ENCODE measurements at regions not wholly inside any gene's neighbourhood (a gene's known extent, or its start where the extent isn't known, plus 50 kb on each side); places are given as distances from the start of the nearest gene placed in this dataset.

- Mint-ChIP-seq H3K27ac (no peak overlapping the region), H3K36me3 (no peaks in the 10 kb centered on the region), H3K27me3 (peaks cover 2% of the 10 kb centered on the region), H3K9me3 (peaks cover 0 to under 1% (median 0%) of the 10 kb centered on the region in 3 donors), H3K4me1 (no peaks in the 10 kb centered on the region), H3K4me3 (no peak overlapping the region)
Measured at GRCh38 chr2:145095641-145096435, 575.9 kb upstream of the ZEB2 start.

DNA sequence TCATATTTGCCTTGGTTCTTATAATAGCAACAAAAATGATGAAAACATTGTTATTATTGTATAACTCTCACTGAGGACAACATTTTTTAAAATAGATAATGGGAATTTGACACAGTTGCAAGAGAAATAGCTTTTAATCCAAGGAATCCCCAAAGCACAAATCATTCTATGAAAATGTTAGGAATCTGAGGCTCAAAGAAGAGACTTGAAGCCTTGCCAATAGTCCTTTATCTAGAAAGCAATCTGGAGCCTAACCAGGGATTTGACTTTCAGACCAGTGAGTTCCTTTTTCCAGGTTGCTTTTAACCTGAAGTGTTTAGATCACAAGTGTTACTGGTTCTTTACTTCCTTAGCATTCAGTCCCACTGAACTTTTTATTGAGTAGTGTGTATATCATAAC is 574.5 kb upstream of the ZEB2 start:
- Mint-ChIP-seq H3K9me3 (peaks cover 0 to 5% (median 5%) of the 10 kb centered on the region in 3 donors), H3K27me3 (no peaks in the 10 kb centered on the region), H3K27ac (no peak overlapping the region), H3K36me3 (no peaks in the 10 kb centered on the region), H3K4me1 (no peaks in the 10 kb centered on the region), H3K4me3 (no peak overlapping the region)

- Mint-ChIP-seq H3K4me1 (no peaks in the 10 kb centered on the region), H3K36me3 (no peaks in the 10 kb centered on the region), H3K27me3 (no peaks in the 10 kb centered on the region), H3K9me3 (peaks cover 0 to 5% (median 5%) of the 10 kb centered on the region in 3 donors), H3K27ac (no peak overlapping the region), H3K4me3 (no peak overlapping the region)
Measured at GRCh38 chr2:145091967-145092366, 572.0 kb upstream of the ZEB2 start.

GRCh38 chr2:145090841-145091761 is 571.2 kb upstream of the ZEB2 start:
- Mint-ChIP-seq H3K9me3 (peaks cover 0 to 5% (median 5%) of the 10 kb centered on the region in 3 donors), H3K4me3 (no peak overlapping the region), H3K36me3 (no peaks in the 10 kb centered on the region), H3K4me1 (no peaks in the 10 kb centered on the region), H3K27me3 (no peaks in the 10 kb centered on the region), H3K27ac (no peak overlapping the region)

DNA sequence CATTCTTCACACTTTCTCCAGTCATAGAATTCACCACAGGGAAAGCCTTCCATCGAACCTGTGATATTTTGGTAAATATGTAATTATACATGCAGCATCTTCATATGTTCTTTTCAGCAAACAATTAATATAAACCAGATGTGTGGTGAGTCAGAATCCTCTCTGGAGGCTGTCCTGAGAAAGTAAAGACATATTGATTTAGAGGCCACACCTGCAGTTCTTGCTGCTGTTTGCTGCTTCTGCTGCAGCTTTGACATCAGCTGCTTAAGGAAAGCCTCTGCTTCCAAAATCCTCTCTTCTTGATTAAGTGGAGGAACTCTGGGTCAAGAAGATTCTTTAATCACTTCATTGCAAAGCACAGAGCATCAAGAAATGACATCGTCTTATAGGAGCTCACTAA is 568.8 kb upstream of the ZEB2 start:
- H3K36me3 Mint-ChIP-seq: no peaks in the 10 kb centered on the region
- no peaks in the 10 kb centered on the region for H3K4me1 Mint-ChIP-seq
- peaks cover 0 to 5% (median 5%) of the 10 kb centered on the region in 3 donors for H3K9me3 Mint-ChIP-seq
- H3K27me3 Mint-ChIP-seq: no peaks in the 10 kb centered on the region
- H3K27ac Mint-ChIP-seq: no peak overlapping the region
- no peak overlapping the region for H3K4me3 Mint-ChIP-seq

DNA sequence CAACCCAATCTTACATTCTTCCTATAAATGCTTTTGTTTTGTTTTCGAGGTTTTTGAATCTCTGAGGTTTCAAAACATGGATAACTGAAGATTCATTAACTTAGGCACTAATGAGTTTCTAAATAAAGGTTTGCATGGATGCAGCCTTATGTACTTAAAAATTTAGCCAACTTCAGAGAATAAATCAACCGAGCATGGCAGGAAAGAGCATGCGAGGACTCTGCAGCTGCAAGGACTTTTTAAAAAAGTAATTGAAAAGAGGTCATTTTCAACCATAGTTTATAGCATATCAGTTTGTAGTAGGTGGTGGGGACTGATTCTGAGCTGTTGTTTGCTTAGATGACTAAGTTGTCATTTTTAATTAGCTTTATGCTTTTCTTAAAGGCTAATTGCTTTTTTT is 567.0 kb upstream of the ZEB2 start:
- Mint-ChIP-seq H3K27me3 (no peaks in the 10 kb centered on the region), H3K4me1 (no peaks in the 10 kb centered on the region), H3K27ac (no peak overlapping the region), H3K36me3 (no peaks in the 10 kb centered on the region), H3K9me3 (peaks cover 0 to 5% (median 5%) of the 10 kb centered on the region in 3 donors), H3K4me3 (no peak overlapping the region)

DNA sequence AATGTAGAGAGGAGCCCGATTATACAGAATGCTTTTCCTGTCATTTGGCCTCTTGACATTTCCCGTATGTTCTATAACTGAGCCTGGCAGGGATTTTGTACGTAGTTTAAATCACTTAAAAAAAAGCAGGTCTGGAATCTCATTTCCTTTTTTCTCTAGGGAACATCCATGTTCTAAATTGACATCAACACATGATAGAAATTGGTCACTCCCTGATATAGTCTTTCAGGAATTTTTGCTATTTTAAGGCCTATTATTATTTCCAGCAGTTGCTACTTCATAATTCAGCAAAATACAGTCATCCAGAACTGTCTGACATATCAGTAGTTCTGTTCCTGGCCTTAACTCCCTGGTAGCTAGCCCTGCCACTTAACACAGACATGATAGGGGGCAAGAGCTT is 565.7 kb upstream of the ZEB2 start:
- H3K27ac Mint-ChIP-seq: no peak overlapping the region
- H3K36me3 Mint-ChIP-seq: no peaks in the 10 kb centered on the region
- H3K4me3 Mint-ChIP-seq: no peak overlapping the region
- H3K4me1 Mint-ChIP-seq: no peaks in the 10 kb centered on the region
- H3K9me3 Mint-ChIP-seq: peaks cover 0 to 5% (median 2%) of the 10 kb centered on the region in 3 donors
- no peaks in the 10 kb centered on the region for H3K27me3 Mint-ChIP-seq

GRCh38 chr2:145080426-145080825 is 560.5 kb upstream of the ZEB2 start:
- Mint-ChIP-seq H3K4me1 (no peaks in the 10 kb centered on the region), H3K9me3 (no peaks in the 10 kb centered on the region), H3K27ac (no peak overlapping the region), H3K4me3 (no peak overlapping the region), H3K27me3 (no peaks in the 10 kb centered on the region), H3K36me3 (no peaks in the 10 kb centered on the region)

DNA sequence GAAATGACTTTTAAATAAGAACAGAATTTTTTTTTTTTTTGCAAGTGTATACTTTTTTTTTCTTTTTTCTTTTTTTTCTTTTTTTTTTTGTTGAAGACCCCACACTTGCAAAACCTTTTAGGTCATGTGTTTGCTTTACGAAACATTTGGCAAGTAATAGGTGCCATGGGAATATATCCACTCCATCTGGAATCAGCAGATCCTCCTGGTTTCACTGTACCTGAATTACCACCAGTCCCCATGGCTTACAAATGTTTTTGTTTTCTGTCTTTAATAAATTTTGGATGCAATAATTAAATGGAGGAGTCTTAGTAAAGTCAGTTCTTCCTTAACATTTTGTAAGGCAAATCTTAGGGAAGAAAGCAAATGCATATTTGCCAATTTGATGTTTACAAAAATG is 559.7 kb upstream of the ZEB2 start:
- Mint-ChIP-seq H3K9me3 (no peaks in the 10 kb centered on the region), H3K36me3 (no peaks in the 10 kb centered on the region), H3K27me3 (no peaks in the 10 kb centered on the region), H3K4me3 (no peak overlapping the region), H3K27ac (no peak overlapping the region), H3K4me1 (no peaks in the 10 kb centered on the region)

- Mint-ChIP-seq H3K9me3 (no peaks in the 10 kb centered on the region), H3K27me3 (no peaks in the 10 kb centered on the region), H3K4me3 (no peak overlapping the region), H3K27ac (no peak overlapping the region), H3K4me1 (no peaks in the 10 kb centered on the region), H3K36me3 (no peaks in the 10 kb centered on the region)
Measured at GRCh38 chr2:145078923-145079322, 559.0 kb upstream of the ZEB2 start.

- no peaks in the 10 kb centered on the region for H3K9me3 Mint-ChIP-seq
- no peak overlapping the region for H3K27ac Mint-ChIP-seq
- no peaks in the 10 kb centered on the region for H3K27me3 Mint-ChIP-seq
- H3K36me3 Mint-ChIP-seq: no peaks in the 10 kb centered on the region
- H3K4me3 Mint-ChIP-seq: no peak overlapping the region
- H3K4me1 Mint-ChIP-seq: no peaks in the 10 kb centered on the region
Measured at GRCh38 chr2:145076085-145076484, 556.2 kb upstream of the ZEB2 start.

DNA sequence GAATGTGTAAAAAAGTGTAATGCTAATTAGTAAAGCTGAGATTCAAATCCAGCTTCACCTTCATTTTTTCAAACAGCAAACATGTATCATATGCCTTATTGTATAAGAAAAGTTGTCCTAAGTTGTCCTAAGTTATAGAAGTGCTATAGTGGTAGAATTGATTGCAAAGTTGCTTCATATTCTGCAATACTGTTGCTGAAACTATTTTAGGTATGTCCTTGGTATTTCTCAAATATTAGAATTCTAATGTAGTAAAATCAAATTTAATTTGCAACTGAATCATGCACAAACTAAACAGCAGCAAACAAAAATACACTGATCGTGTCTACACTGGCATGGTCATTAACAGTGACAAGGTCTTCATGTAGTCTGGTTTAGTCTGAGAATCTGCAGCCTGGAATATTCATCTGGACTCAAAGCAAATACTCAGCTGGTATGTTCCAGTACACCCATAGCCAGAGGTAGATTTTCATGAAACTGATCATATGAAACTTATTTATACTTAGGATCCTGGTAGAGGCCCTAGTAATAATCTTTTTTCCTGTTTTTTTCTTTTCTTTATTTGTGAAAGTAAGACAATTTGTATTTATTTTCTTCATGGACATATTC is 555.6 kb upstream of the ZEB2 start:
- Mint-ChIP-seq H3K9me3 (no peaks in the 10 kb centered on the region), H3K36me3 (no peaks in the 10 kb centered on the region), H3K4me1 (no peaks in the 10 kb centered on the region), H3K4me3 (no peak overlapping the region), H3K27me3 (no peaks in the 10 kb centered on the region), H3K27ac (no peak overlapping the region)

DNA sequence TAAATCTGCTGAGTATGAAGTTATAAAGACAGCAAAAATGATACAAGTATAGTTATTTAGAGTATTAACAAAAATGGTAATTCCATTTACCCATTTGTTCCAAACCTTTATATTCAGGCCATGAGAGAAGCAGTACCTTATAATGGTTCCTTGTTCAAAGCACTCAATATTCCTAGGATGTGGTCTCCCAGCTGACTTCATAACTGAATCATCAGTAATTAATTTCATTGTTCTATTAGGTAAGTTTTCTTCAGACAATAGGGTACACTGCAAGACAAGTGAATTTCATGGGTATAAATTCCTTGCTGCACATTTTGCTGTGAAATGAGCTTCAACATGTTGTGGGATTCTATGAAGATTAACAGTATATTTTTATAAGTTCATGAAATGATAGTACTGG is 550.8 kb upstream of the ZEB2 start:
- Mint-ChIP-seq H3K4me3 (no peak overlapping the region), H3K9me3 (peaks cover 0 to 2% (median 0%) of the 10 kb centered on the region in 3 donors), H3K4me1 (no peaks in the 10 kb centered on the region), H3K36me3 (no peaks in the 10 kb centered on the region), H3K27me3 (no peaks in the 10 kb centered on the region), H3K27ac (no peak overlapping the region)

DNA sequence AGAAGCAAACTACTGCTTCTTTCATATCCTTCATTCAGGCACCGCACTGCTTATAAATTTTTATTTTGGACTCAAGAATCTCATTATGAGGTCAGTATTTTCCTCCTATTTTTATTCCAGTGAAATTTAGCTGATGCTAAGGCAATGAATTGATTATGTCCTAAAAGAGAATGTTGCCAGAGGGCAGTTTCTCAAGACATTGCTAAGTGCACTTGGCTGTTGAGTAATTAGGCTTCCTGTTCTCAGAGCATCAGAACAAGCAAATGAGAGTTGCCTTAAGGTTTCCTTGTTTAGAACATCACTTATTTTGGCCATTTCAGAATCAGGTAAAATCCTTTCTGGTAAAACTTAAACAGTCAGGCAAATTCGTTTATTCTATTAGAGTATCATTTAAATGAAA is 548.6 kb upstream of the ZEB2 start:
- no peak overlapping the region for H3K27ac Mint-ChIP-seq
- no peaks in the 10 kb centered on the region for H3K4me1 Mint-ChIP-seq
- H3K27me3 Mint-ChIP-seq: no peaks in the 10 kb centered on the region
- H3K4me3 Mint-ChIP-seq: no peak overlapping the region
- peaks cover 0 to 2% (median 0%) of the 10 kb centered on the region in 3 donors for H3K9me3 Mint-ChIP-seq
- peaks cover under 1% of the 10 kb centered on the region for H3K36me3 Mint-ChIP-seq

- Mint-ChIP-seq H3K27me3 (no peaks in the 10 kb centered on the region), H3K36me3 (peaks cover 2% of the 10 kb centered on the region), H3K4me1 (no peaks in the 10 kb centered on the region), H3K27ac (no peak overlapping the region), H3K4me3 (no peak overlapping the region), H3K9me3 (peaks cover 0 to 2% (median 0%) of the 10 kb centered on the region in 3 donors)
Measured at GRCh38 chr2:145067549-145068030, 547.7 kb upstream of the ZEB2 start.
